MM.1S (cell line): ENCODE measurements at regions not wholly inside any gene's neighbourhood (a gene's known extent, or its start where the extent isn't known, plus 50 kb on each side); places are given as distances from the start of the nearest gene placed in this dataset.
"Not testable (repeated sequence)": the region's sequence is repeated elsewhere in the genome, so short reads cannot be mapped to it uniquely, and the experiment has no call there.

Experiments used
- EZH2 ChIP-seq: fragments of 300-600 bp; sonication (generic); optimal IDR thresholded peaks from 2 replicates; pipeline ENCODE3; 2017; ENCODE audit warnings: low read depth, mild to moderate bottlenecking, antibody characterized with exemption, low read length, mixed read lengths
- EZH2phosphoT487 ChIP-seq: fragments of 300-600 bp; sonication (generic); IDR thresholded peaks from 2 replicates; pipeline ENCODE4 v1.6.1; 2018; ENCODE audit warnings: antibody characterized with exemption, low read length
- TF ChIP-seq, protein P1 (sequence below): fragments of 300-600 bp; sonication (generic); IDR thresholded peaks from 2 replicates; pipeline ENCODE4 v1.5.1; 2016; ENCODE audit warnings: antibody characterized with exemption, low read length, mixed read lengths

DNA sequence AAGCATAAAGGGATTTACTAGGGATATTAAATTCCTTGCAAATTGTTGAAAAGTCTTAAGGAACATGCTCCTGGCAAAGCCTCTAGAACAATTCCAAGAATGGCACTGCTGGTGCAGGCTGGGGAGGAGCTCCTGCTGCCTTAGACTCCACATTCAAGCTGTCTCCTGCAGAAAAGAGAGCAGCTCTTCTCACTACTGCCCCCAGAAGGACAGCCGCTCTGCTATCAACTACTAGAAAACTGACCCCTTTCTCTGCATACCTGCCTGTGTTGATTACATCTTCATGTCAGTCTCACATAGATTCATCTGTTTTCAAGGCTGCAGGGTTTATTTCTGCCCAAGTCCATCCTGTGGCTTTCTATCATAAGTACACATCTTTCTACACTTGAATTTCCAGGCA is 312.8 kb downstream of the RPIA start:
- TF ChIP-seq, protein P1, sequence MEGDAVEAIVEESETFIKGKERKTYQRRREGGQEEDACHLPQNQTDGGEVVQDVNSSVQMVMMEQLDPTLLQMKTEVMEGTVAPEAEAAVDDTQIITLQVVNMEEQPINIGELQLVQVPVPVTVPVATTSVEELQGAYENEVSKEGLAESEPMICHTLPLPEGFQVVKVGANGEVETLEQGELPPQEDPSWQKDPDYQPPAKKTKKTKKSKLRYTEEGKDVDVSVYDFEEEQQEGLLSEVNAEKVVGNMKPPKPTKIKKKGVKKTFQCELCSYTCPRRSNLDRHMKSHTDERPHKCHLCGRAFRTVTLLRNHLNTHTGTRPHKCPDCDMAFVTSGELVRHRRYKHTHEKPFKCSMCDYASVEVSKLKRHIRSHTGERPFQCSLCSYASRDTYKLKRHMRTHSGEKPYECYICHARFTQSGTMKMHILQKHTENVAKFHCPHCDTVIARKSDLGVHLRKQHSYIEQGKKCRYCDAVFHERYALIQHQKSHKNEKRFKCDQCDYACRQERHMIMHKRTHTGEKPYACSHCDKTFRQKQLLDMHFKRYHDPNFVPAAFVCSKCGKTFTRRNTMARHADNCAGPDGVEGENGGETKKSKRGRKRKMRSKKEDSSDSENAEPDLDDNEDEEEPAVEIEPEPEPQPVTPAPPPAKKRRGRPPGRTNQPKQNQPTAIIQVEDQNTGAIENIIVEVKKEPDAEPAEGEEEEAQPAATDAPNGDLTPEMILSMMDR, result not testable (repeated sequence)
- not testable (repeated sequence) for TF ChIP-seq EZH2, EZH2phosphoT487
